NCI-H2107 (cell line): ENCODE measurements at regions not wholly inside any gene's neighbourhood (a gene's known extent, or its start where the extent isn't known, plus 50 kb on each side); places are given as distances from the start of the nearest gene placed in this dataset.
"Not testable (repeated sequence)": the region's sequence is repeated elsewhere in the genome, so short reads cannot be mapped to it uniquely, and the experiment has no call there.

Experiments used
- DNase-seq: peaks from one replicate; lab custom pipeline; 2025; lab: John Stamatoyannopoulos, UW

- DNase-seq = not testable (repeated sequence)
Observed at GRCh38 chr2:66242888-66243287, 192.0 kb upstream of the MEIS1 start.

GRCh38 chr2:66242099-66242789 lies 192.7 kb upstream of the MEIS1 start:
- DNase-seq = no peak

DNA sequence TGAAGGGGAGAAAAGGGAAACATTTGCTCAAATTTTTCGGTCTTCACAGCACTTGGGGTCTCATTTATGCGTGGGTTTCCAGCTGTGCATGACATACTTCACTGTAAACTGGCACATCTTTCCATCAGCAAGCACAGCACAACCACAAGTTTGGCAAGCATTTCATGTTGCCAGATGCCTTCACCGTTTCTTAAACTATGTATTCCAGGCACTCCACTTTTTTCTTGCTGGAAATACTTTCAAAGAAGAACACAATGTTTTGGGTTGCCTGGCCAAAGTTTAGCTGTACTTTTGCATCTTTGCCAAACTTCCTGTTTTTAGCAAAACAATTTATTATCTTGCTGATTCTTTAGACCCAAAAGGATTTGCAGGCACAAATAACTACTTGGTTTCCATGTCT lies 194.6 kb upstream of the MEIS1 start:
- no peak for DNase-seq

- DNase-seq = no peak
Observed at GRCh38 chr2:66239655-66240054, 195.3 kb upstream of the MEIS1 start.

- DNase-seq = no peak
Observed at GRCh38 chr2:66237803-66238379, 197.0 kb upstream of the MEIS1 start.

GRCh38 chr2:66236816-66237802 lies 197.8 kb upstream of the MEIS1 start:
- DNase-seq = no peak

DNA sequence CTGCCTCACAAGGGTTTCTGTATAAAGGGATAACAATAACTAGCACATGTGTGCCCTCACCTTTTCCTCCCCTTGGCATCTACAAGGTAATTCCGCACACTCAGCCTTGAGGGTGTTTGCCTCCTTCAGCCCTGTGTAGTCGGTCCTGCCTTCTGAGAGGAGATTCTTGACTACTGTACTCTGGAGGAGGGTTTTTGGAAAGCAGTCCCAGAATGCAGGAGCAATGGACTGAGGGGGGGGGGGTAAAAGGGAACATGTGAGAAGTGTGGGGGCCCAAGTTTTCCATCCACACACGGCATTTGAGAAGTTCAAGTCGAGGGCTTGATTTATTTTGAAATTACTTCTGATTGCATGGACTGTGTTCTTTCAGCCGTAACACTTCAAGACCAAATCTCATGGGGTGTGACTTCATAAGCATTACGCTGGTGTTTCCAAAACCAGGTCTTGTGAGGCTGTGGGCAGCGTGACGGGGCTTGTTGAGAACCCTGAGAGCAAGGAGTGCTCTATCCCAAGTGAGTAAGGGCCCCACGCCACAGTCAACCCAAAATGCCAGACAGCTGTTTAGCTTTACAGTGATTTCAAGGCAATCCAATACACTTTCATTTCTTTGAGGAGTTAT lies 198.7 kb upstream of the MEIS1 start:
- DNase-seq = no peak

DNA sequence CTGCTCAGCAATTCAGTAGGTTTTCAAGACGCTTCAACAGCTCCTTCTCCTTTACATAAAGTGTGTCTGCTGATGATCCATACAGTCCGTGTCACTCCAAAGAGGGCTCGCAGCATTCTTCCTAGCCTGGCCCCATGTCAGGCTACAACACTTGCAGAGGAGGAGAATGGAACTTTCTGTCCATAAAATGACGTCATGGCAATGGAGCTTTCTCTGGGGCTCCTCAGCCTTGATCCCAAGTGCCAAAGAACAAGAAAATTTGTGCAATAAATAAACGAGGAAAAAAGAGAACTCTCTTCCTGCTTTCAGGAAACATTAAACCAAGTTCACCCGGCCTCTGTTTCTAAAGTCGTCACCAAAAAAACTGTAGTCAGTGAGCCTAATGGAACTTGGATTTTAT lies 199.5 kb upstream of the MEIS1 start:
- DNase-seq = no peak

DNA sequence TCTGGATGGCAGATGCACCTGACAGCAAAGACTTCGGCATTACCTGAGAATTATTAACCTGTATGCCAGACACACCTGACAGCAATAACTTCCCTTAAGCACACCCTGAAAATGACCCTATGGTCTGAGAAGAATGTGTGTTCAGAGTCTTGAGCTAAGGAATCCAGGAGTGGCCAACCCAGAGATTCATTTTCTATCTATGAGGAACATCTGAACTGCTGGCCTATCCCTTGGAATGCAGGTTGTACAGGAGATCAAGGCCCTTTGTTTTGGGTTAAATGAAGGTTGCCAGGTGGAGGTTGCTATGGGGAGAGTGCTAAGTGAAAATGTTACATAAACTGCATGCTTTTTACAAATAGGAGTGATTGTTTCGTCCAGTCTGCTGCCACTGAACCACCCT lies 200.9 kb upstream of the MEIS1 start:
- DNase-seq = no peak

DNA sequence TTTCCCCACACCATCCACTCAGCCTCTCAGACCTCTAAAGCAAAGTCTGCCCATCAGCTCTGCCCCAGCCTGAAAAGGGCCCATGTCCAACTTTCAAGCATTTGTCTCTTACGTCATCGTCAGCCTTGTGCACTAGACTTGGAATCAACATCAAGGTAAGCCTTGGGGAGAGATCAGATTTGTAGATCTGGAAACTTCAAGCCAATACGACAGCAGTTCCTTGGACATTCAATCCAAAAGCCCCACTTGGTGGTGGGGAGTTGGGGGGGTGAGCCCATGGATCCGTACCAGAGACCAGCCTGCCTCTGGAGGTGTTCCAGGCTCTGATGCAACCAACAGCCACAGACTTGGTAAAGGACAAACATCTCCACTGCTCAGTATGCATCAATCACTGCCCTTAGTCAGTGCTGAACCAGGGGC lies 206.8 kb upstream of the MEIS1 start:
- no peak for DNase-seq

GRCh38 chr2:66217039-66217585 lies 217.8 kb upstream of the MEIS1 start:
- DNase-seq = no peak

DNA sequence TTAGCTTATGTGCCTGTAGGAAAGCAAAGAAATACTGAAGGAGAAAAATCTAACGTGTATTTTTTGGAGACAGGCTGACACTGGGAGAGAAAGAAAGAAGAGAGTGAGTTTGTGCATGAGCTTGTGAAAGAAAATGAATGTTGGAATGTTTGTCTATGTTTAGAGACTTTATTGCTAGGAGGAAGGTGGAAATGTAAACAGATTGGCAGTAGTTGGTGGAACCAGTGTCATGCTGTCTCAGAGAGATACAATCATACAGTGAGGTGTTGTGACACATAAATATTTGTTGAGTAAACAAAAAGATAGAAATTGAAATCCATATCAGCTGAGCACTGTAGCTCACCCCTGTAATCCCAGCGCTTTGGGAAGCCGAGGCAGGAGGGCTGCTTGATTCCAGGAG lies 222.2 kb upstream of the MEIS1 start:
- DNase-seq = no peak

GRCh38 chr2:66202586-66202985 lies 232.3 kb upstream of the MEIS1 start:
- no peak for DNase-seq

- no peak for DNase-seq
Observed at GRCh38 chr2:66201242-66201641, 233.7 kb upstream of the MEIS1 start.

DNA sequence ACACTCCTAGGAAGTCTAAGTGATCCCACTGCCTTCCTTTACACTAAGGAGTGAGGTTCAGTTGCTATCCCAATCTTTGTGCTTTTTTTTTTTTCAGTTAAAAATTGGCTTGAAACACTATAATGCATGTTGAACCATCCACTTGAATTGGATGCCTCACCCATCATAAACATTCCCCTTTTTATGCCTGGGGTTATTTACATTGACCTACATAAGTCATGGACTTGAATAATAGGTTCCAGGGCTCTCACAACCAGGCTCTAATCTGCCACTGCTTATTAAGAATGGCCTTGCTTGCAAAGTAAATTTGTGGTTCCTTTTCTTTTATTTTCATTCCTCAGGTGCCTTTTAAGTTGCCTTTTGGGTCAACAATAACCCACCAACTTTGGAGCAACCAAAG lies 236.1 kb upstream of the MEIS1 start:
- no peak for DNase-seq

DNA sequence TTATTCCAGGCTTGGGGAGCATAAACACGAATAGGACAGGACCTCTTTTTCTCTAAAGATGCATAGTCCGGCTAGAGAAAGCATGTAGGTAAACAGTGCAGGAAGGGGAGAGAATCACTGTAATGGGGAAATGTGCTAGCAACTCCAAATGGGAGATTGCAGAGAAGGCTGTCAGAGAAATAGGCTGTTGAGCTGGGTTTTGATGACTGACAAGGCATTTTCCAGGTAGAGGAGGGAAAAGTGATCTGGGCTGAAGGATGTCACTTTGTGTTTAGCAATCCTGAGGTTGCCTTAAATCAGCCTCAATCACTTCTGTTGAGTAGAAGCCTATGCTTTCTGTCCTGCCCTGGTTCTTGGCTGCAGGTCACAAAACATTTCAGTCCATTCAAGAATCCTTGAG lies 242.0 kb upstream of the MEIS1 start:
- no peak for DNase-seq

- DNase-seq = no peak
Observed at GRCh38 chr2:66191311-66191710, 243.6 kb upstream of the MEIS1 start.

- no peak for DNase-seq
Observed at GRCh38 chr2:66189553-66189952, 245.4 kb upstream of the MEIS1 start.

GRCh38 chr2:66186537-66186936 lies 248.4 kb upstream of the MEIS1 start:
- no peak for DNase-seq

- no peak for DNase-seq
Observed at GRCh38 chr2:66185497-66186054, 249.3 kb upstream of the MEIS1 start.

DNA sequence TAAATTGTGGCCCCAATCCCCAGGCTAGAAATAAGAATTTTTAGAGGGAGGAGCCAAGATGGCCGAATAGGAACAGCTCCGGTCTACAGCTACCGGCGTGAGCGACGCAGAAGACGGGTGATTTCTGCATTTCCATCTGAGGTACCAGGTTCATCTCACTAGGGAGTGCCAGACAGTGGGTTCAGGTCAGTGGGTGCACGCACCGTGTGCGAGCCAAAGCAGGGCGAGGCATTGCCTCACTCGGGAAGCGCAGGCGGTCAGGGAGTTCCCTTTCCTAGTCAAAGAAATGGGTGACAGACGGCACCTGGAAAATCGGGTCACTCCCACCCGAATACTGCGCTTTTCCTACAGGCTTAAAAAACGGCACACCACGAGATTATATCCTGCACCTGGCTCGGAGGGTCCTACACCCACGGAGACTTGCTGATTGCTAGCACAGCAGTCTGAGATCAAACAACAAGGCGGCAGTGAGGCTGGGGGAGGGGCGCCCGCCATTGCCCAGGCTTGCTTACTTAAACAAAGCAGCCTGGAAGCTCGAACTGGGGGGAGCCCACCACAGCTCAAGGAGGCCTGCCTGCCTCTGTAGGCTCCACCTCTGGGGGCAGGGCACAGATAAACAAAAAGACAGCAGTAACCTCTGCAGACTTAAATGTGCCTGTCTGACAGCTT lies 257.7 kb upstream of the MEIS1 start:
- DNase-seq = not testable (repeated sequence)
